ENCODE measurements at regions not wholly inside any gene's neighbourhood (a gene's known extent, or its start where the extent isn't known, plus 50 kb on each side); places are given as distances from the start of the nearest gene placed in this dataset.

- TF ChIP-seq REST (IDR thresholded peaks at IDR 0.05; ENCODE audit: unreplicated experiment), result no peak
- TF ChIP-seq STAT1 (IDR thresholded peaks at IDR 0.05; ENCODE audit: unreplicated experiment), result no peak
- no peak for TF ChIP-seq NANOG (IDR thresholded peaks at IDR 0.05; ENCODE audit: borderline replicate concordance)
- TF ChIP-seq ZNF331 (CRISPR knock-in tag; IDR thresholded peaks at IDR 0.05; ENCODE audit: low read depth), result no peak
These were observed 712.2 kb downstream of the ETS1 start (continued) for GRCh38 chr11:127875131-127875530.

GRCh38 chr11:127873478-127873877 is 713.9 kb downstream of the ETS1 start:
- Histone ChIP-seq H2AFZ (no peak overlapping the region), H3K36me3 (ENCODE audit: insufficient read depth) (no peaks in the 10 kb centered on the region), H3K27ac (ENCODE audit: low read depth) (no peak overlapping the region), H3K27me3 (ENCODE audit: insufficient read depth) (no peaks in the 10 kb centered on the region), H3K79me2 (replicated peaks; ENCODE audit: insufficient read depth) (no peaks in the 10 kb centered on the region), H3K4me2 (no peak overlapping the region), H3F3A (replicated peaks; ENCODE audit: low read depth) (no peaks in the 10 kb centered on the region), H3K4me1 (ENCODE audit: insufficient read depth) (no peaks in the 10 kb centered on the region), H3K9me2 (ENCODE audit: insufficient read depth) (no peaks in the 10 kb centered on the region), H4K20me1 (replicated peaks; ENCODE audit: insufficient read depth) (no peaks in the 10 kb centered on the region), H3K4me3 (no peak overlapping the region)
- no peak overlapping the region for H3K27ac Mint-ChIP-seq
- no peaks in the 10 kb centered on the region for H3K4me1 Mint-ChIP-seq
- no peak for DNase-seq (ENCODE audit: low spot score)
- H3K27me3 Mint-ChIP-seq (ENCODE audit: insufficient read depth, low read depth, poor library complexity), result no peaks in the 10 kb centered on the region
- no peak for ATAC-seq
- H3K36me3 Mint-ChIP-seq (ENCODE audit: low read depth), result no peaks in the 10 kb centered on the region
- no peak overlapping the region for H3K4me3 Mint-ChIP-seq
- H3K9me3 Mint-ChIP-seq, result 0 out of 3 replicates have a peak, but pooled peaks cover 5% of the 10 kb centered on the region
- no peak for TF ChIP-seq JUNB (IDR thresholded peaks at IDR 0.05; ENCODE audit: unreplicated experiment)
- TF ChIP-seq REST (IDR thresholded peaks at IDR 0.05; ENCODE audit: unreplicated experiment), result no peak
- TF ChIP-seq ZNF331 (CRISPR knock-in tag; IDR thresholded peaks at IDR 0.05; ENCODE audit: low read depth), result no peak
- TF ChIP-seq ETS1 (IDR thresholded peaks at IDR 0.05), result no peak
- no peak for TF ChIP-seq ZNF462 (CRISPR knock-in tag; IDR thresholded peaks at IDR 0.05)
- TF ChIP-seq EZH2phosphoT487 (IDR thresholded peaks at IDR 0.05; ENCODE audit: unreplicated experiment), result no peak
- TF ChIP-seq NANOG (IDR thresholded peaks at IDR 0.05; ENCODE audit: borderline replicate concordance), result no peak
- no peak for TF ChIP-seq ZNF114 (CRISPR knock-in tag; IDR thresholded peaks at IDR 0.05)
- TF ChIP-seq EZH2 (IDR thresholded peaks at IDR 0.05; ENCODE audit: low read depth, unreplicated experiment), result no peak
- TF ChIP-seq STAT1 (IDR thresholded peaks at IDR 0.05; ENCODE audit: unreplicated experiment), result no peak

All from GM23338 (cell line).